ENCODE measurements at regions not wholly inside any gene's neighbourhood (a gene's known extent, or its start where the extent isn't known, plus 50 kb on each side); places are given as distances from the start of the nearest gene placed in this dataset.

DNA sequence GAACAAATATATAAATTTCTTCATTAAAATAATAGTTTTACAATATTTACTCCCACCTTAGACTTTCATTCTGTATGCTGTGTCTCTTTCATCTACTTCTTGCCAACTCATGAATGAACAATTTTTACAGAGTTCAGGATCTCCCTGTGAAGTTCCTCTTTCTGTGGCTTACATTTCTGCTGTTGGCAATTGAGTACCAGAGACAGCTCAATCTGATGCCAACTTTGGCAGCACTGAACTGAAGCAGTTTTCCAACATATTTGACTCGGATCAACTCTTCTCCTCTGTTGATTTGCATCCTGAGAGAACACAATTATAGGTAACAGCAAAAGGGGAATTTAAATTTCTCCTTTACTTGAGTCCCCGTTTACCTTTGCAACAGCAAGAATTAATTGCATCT lies 1262.2 kb downstream of the EFNA5 start:
- TF ChIP-seq, protein P1, sequence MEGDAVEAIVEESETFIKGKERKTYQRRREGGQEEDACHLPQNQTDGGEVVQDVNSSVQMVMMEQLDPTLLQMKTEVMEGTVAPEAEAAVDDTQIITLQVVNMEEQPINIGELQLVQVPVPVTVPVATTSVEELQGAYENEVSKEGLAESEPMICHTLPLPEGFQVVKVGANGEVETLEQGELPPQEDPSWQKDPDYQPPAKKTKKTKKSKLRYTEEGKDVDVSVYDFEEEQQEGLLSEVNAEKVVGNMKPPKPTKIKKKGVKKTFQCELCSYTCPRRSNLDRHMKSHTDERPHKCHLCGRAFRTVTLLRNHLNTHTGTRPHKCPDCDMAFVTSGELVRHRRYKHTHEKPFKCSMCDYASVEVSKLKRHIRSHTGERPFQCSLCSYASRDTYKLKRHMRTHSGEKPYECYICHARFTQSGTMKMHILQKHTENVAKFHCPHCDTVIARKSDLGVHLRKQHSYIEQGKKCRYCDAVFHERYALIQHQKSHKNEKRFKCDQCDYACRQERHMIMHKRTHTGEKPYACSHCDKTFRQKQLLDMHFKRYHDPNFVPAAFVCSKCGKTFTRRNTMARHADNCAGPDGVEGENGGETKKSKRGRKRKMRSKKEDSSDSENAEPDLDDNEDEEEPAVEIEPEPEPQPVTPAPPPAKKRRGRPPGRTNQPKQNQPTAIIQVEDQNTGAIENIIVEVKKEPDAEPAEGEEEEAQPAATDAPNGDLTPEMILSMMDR (IDR thresholded peaks at IDR 0.05; ENCODE audit: insufficient read depth, low read depth, low read length): no peak
- TF ChIP-seq EZH2 (IDR thresholded peaks at IDR 0.05; ENCODE audit: insufficient read depth, low read length): no peak

All from astrocyte (in vitro differentiated cells and primary cell).